MM.1S (cell line): ENCODE measurements at regions not wholly inside any gene's neighbourhood (a gene's known extent, or its start where the extent isn't known, plus 50 kb on each side); places are given as distances from the start of the nearest gene placed in this dataset.

Experiments
- CTCF ChIP-seq: fragments of 300-600 bp; sonication (generic); IDR thresholded peaks from 2 replicates; pipeline ENCODE4 v1.5.1; 2016; ENCODE audit warnings: antibody characterized with exemption, low read length, mixed read lengths
- EZH2phosphoT487 ChIP-seq: fragments of 300-600 bp; sonication (generic); IDR thresholded peaks from 2 replicates; pipeline ENCODE4 v1.6.1; 2018; ENCODE audit warnings: antibody characterized with exemption, low read length

- no peak for TF ChIP-seq CTCF
- no peak for TF ChIP-seq EZH2phosphoT487
These were observed 70.9 kb upstream of the GSE1 start for GRCh38 chr16:85541980-85542900.
